22Rv1 (cell line): ENCODE measurements at regions not wholly inside any gene's neighbourhood (a gene's known extent, or its start where the extent isn't known, plus 50 kb on each side); places are given as distances from the start of the nearest gene placed in this dataset.

Experiments used
- CTCF ChIP-seq: fragments of 450-650 bp; IDR thresholded peaks from 2 replicates; pipeline ENCODE4 v1.5.1; 2017; ENCODE audit warnings: mild to moderate bottlenecking
- ZFX ChIP-seq: fragments of 450-650 bp; IDR thresholded peaks from 2 replicates; pipeline ENCODE4 v1.6.1; 2017; ENCODE audit warnings: antibody characterized with exemption, borderline replicate concordance

DNA sequence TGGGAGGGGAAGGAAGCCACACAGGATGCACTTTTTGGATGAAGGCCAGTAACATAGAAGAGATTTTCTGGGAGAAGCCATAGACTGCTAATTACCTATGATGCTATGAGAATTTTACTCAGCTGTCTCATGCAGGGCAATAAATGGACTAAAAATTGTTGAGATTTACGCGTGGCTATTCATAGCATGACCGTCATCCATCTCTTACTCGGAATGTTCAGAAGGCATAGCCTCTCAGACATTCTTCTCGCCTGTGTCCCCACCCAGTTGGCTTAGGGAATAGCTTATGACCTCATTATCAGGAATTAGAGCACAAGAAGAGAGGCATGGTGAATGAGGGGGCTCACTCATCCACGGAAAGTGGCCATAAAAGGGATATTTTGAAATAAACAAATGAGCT is 107.9 kb upstream of the ATP10A start:
- TF ChIP-seq CTCF = no peak
- no peak for TF ChIP-seq ZFX
